ENCODE measurements at regions not wholly inside any gene's neighbourhood (a gene's known extent, or its start where the extent isn't known, plus 50 kb on each side); places are given as distances from the start of the nearest gene placed in this dataset.
"Not testable (repeated sequence)": the region's sequence is repeated elsewhere in the genome, so short reads cannot be mapped to it uniquely, and the experiment has no call there.

DNA sequence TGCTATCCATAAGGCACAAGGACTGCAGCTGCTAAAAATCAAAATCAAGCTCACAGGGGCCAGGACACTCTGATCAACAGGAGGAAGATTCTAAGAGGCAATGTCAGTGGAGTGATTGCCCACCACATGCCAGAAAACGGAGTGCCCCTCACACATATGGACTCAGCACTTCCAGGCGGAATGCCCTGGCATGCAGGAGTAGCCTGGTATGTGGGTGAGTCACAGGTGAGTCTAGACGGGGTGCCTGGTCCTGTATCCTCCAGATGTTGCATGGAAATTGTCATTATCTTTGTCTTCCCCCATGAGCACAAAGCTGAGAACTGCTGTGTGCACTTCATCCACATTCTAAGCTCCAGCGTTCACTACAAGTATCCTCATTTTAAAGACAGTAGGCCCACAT is 129.2 kb upstream of the FOXD4L5 start:
- not testable (repeated sequence) for DNase-seq

- DNase-seq: not testable (repeated sequence)
These were observed 128.4 kb upstream of the FOXD4L5 start for GRCh38 chr9:65413371-65413770.

- DNase-seq: no peak
These were observed 126.9 kb upstream of the FOXD4L5 start for GRCh38 chr9:65411901-65412300.

DNA sequence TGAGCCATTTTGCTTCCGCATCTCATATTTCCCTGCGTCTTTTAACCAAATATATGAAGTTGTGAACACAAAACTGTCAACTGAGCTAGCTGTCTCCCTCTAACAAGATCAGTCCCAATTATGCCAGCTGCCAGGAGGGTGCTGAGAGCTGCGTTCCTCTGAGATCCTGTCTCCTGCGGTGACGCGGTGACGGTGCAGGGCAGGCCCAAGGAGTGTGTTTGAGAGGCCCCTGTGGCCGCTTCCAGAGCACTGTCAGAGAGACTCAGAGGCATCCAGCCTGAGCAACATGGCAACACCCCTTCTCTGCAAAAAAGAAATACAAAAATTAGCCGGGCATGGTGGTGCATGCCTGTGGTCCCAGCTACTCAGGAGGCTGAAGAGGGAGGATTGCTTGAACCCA is 126.3 kb upstream of the FOXD4L5 start:
- no peak for DNase-seq

- no peak for DNase-seq
These were observed 125.9 kb upstream of the FOXD4L5 start for GRCh38 chr9:65410926-65411325.

- DNase-seq: no peak
These were observed 124.5 kb upstream of the FOXD4L5 start for GRCh38 chr9:65409471-65409980.

DNA sequence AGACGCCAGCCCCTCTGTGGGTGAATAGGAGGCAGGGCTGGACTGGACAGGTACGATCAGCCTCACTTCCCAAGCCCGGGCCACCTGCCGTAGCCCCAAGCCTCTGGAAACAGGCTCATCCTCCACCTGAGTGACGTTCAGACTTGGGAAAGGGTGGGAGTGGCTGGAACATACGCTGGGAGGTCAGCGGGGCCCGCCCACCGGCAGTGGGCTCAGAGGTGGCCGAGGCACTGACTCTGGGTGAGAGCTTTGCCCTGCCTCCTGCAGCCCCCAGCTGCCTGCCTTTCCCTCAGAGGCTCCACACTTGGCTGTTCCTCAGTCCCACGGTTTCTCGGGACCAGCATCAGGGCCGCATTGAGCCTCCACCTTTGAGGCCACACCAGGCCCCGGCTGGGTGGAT is 123.8 kb upstream of the FOXD4L5 start:
- not testable (repeated sequence) for DNase-seq

DNA sequence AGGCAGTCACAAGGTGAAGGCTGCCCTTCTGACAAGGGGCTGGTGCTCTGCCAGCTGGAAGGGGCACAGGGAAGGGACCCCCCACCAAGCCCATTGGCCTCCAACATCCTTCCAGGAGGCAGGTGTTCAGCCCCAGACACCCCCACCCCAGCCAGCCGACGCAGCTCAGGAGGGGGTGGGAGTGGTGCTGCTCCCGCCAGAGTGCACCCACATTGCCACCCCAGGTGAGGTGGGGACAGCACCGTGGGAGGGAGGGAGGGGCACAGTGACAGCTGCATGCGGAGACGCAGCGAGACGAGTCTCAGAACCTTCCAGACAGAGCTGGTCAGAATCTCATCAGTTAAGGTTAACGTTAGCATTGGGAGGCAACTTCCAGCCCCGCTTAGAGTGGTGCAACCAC is 121.6 kb upstream of the FOXD4L5 start:
- DNase-seq: not testable (repeated sequence)

- not testable (repeated sequence) for DNase-seq
These were observed 120.8 kb upstream of the FOXD4L5 start for GRCh38 chr9:65405766-65406165.

GRCh38 chr9:65405253-65405652 is 120.2 kb upstream of the FOXD4L5 start:
- DNase-seq: no peak

GRCh38 chr9:65404232-65405006 is 119.4 kb upstream of the FOXD4L5 start:
- DNase-seq: no peak

DNA sequence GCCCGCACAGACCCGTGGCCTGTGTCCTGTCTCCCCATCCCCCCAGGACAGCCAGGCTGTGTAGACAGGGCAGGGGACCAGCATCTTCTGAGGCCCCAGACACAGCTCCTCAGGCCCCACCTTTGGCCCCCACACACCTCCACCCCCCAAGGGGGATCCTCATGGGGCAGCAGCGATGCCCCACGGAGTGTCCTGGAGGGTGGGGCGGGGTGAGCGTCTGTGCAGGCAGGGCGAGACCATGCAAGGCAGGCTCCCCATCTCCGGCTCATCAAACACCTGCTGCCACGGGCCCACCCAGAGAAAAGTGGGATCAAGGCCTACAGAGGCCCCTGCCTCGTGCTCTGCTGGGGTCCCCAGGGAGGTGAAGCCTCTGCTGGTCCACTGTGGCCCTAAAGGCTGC is 118.7 kb upstream of the FOXD4L5 start:
- no peak for DNase-seq

DNA sequence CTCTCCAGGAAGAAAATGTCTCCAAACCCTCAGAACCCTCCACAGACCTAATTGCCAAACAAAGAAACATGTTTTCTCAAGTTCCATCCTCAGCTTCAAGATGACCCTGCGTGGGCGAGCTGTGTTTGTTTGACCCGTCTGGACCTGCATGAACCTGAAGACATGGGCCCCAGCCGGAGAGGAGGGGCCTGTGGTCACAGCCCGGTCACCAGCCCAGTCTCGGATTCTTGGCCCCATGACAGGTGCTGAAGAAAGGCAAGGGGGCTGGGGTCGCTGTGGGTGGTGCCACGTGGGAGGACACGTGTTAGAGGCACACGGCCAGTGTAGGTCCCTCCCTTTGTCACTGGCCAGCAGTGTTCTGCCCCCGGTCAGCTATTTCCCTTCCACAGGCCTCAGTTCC is 118.1 kb upstream of the FOXD4L5 start:
- not testable (repeated sequence) for DNase-seq

GRCh38 chr9:65402206-65402870 is 117.3 kb upstream of the FOXD4L5 start:
- not testable (repeated sequence) for DNase-seq

DNA sequence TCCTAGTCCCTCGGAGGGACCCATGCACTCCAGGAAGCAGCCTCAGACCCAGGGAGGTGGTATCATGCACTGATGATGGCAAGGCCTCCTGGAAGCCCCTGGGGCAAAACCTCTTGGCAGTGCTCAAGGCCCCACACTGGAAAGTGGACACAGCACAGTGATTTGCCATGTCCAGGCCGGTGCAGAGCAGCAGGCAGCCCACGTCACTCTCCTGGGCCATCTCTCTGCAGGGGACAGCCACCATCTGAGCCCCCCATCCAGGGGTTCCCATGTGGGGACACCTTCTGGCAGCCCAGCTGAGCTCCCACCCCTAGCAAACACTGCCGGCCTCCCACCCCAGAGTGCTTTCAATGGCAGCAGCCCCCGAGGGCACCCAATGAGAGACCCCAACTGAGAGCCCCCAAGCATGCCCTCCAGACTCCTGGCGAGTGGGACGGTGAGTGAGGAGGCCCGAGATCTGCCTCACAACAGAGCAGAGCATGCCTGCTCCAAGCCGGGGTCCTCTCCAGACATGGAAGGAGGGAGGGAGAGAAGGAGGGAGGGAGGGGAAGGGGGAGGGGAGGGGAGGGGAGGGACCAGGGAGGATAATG is 116.5 kb upstream of the FOXD4L5 start:
- not testable (repeated sequence) for DNase-seq

DNA sequence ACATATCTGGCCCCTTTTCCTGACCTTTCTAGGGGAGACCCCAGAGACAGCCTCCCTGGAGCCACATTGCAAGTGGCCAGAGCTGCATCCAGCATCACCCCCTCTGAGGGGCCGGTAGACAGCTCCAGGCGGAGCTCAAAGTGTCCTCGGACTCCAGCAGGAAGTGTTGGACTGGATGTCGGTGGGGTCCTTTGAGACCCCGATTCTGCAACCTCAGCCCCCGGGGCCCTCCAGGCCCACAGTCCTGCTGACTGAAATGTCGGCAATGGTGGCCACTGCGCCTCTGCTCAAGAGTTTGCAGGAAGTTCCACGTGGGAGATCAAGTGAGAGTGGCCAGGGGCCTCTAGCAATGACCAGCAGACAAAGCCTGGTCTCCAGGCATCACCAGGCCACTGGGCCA is 115.9 kb upstream of the FOXD4L5 start:
- no peak for DNase-seq

DNA sequence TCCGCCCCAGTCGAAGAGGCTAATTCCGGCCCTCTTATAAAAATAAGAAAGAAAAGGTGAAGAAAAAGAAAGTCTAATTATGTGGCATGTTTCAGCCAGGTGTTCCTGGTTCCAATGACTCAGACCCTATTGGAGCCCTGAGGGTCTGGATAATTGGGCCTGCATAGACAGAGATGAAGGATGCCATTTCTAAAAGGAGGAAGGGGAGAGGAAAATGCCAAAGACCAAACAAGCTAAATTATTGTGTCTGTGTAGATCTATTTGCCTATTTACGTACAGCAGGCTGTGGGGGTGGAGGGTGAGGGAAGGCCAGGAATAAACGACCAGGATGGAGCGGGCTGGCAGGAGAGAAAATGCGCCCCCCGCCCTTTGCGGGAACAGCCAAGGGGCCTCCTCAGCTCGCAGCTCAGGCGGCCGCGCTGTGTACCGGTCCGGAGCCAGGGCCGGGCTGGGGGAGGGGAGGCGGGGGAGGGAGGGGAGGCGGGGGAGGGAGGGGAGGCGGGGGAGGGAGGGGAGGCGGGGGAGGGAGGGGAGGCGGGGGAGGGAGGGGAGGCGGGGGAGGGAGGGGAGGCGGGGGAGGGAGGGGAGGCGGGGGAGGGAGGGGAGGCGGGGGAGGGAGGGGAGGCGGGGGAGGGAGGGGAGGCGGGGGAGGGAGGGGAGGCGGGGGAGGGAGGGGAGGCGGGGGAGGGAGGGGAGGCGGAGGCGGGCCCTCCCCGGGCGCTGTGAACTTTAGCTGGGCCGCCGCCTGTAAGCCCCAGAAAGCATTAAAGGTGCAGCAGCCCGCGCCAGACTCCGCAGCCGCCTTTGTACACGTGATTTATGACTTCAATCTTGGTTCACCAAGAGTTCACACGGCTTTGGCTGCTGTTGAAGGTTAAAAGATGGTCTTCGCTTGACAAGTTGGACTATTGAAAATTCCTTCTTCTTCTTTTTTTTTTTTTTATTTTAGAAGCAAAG is 113.0 kb upstream of the FOXD4L5 start:
- not testable (repeated sequence) for DNase-seq

DNA sequence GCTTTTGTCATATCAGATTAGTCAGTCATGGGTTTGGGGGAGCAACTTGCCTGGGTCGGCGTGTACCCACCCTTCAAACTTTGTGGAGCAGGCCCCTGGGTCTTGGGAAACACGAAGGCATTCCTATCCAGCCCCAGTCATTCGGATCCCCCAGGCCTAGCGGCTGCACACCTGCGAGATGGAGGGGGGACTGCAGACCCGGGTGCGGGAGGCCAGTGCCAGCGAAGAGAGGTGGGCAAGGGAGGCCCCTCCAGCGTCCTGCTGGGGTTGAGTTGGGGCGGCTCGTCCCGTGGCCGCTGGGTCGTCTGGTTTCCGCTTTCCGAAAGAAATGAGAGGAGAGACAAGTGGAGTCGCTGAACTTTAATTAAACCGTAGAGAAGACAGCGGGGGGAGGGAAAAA is 112.2 kb upstream of the FOXD4L5 start:
- DNase-seq: not testable (repeated sequence)

DNA sequence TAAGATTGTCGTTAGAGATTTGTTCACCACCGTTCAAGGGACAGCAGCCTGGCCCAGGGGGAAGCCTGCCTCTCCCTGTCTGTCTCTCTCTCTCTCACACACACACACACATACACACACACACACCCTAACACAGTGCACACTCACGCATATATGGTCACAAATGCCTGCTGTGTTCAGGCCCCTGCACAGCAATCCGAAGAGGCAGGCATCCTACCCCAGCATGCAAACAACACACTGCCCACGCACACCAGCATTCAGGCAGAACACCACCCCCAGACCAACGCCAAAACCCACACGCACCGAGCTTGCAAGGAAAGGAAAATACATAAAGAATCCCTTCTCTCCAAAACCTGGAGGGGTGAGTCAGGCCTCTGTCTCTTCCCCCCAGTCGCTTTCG is 111.6 kb upstream of the FOXD4L5 start:
- DNase-seq: not testable (repeated sequence)

DNA sequence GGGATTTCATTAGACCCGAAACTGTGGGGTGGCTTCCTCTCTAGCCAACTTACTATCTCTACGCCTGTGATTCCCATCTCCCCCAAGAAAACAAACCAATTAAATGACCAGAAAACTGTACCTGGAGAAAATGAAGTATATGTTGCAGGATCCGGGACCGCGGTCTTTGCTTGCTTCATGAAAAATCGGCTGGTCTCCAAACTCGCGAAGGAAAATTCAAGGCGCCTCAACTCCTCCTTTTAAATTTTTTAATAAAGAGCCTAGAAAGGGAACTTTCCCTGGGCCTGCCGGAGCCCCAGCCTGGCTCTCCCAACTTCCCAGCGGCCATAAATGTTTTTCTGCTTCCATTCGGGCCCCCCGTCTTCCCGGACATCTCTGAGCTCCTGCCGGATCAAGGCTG is 110.8 kb upstream of the FOXD4L5 start:
- DNase-seq: not testable (repeated sequence)

DNA sequence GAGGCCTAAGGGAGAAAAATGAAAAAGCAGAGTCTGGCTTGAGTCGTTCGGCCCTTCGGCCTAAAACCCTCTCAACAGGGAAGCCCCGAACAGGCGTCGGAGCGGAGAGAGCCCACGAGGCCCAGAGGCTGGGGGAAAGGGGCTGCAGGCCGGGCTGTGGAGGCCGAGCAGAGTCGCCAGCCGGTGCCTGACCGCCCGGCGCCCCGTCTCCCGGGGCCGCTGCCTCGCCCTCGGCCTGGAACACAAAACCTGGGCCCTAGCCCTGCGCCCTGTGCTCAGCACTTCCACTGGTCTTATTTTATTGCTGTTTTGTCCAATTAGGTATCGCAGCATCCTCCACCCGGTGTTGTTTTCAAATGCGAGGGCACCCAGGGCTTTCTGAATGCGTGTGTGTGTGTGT is 110.1 kb upstream of the FOXD4L5 start:
- DNase-seq: not testable (repeated sequence)

- DNase-seq: not testable (repeated sequence)
These were observed 108.3 kb upstream of the FOXD4L5 start for GRCh38 chr9:65393111-65393810.

Measured in CD4-positive, alpha-beta T cell treated with Interleukin-1 beta for 1 hour (primary cell).